ENCODE measurements at regions not wholly inside any gene's neighbourhood (a gene's known extent, or its start where the extent isn't known, plus 50 kb on each side); places are given as distances from the start of the nearest gene placed in this dataset.

DNA sequence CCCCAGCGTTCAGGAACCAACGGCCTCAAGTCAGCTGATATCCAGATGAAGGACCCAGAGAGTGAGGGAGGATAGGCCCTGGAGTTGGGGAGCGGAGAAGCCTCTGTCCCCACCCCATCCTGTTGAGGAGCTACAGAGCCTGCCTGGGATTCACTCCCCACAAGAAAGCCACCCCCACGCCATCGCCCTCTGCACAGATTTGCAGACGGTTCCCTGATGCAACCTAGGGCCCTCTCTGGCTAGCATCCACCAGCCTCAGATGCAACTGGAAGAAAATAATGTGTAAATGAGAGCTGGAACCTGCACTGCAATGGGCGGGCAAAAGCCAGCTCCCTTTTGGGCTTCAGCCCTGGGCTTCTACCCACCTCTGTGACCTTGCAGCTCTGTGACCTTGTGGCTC is 185.6 kb downstream of the BCOR start:
- H3K27me3 ChIP-seq = no peaks in the 10 kb centered on the region
- DNase-seq (ENCODE audit: low spot score in 2 of 2) = no peak
- H3K9me3 ChIP-seq = no peaks in the 10 kb centered on the region
- H3K4me3 ChIP-seq = no peak overlapping the region
- TF ChIP-seq EP300 (IDR thresholded peaks at IDR 0.05) (no peak), POLR2A (IDR thresholded peaks at IDR 0.05) (no peak)
- TF ChIP-seq, protein P1, sequence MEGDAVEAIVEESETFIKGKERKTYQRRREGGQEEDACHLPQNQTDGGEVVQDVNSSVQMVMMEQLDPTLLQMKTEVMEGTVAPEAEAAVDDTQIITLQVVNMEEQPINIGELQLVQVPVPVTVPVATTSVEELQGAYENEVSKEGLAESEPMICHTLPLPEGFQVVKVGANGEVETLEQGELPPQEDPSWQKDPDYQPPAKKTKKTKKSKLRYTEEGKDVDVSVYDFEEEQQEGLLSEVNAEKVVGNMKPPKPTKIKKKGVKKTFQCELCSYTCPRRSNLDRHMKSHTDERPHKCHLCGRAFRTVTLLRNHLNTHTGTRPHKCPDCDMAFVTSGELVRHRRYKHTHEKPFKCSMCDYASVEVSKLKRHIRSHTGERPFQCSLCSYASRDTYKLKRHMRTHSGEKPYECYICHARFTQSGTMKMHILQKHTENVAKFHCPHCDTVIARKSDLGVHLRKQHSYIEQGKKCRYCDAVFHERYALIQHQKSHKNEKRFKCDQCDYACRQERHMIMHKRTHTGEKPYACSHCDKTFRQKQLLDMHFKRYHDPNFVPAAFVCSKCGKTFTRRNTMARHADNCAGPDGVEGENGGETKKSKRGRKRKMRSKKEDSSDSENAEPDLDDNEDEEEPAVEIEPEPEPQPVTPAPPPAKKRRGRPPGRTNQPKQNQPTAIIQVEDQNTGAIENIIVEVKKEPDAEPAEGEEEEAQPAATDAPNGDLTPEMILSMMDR (IDR thresholded peaks at IDR 0.05) = no peak
- peaks cover 0 to 11% (median 0%) of the 10 kb centered on the region in 4 donors for H3K4me1 ChIP-seq
- WGBS, 2 donors = 83 to 90% methylated on average over 6 to 7 of the region's 7 CpGs
- no peaks in the 10 kb centered on the region for H3K36me3 ChIP-seq
- no peak overlapping the region for H3K27ac ChIP-seq

DNA sequence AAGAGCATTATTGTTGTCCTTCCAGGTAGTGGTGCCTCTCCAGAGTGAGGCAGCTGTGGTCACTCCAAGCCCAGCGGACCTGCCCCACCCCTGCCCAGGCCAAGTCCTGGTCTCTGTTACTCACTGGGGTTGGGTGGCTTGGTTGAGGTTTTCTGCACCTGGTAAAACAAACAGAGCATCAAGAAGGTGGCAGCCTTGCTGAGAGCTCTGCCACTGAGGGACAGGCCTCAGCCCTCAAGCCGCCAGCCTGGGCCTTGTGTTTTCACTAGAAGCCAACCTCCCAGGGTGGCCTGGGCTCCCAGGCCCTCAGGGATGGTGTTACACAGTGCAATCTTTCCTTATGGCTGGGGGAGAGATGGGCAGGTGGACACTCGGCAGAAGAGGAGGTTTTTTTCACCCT is 182.7 kb downstream of the BCOR start:
- no peak for TF ChIP-seq POLR2A (IDR thresholded peaks at IDR 0.05)
- TF ChIP-seq, protein P1 (IDR thresholded peaks at IDR 0.05) = no peak
- H3K4me3 ChIP-seq = no peak overlapping the region
- no peak overlapping the region for H3K27ac ChIP-seq
- H3K9me3 ChIP-seq = no peaks in the 10 kb centered on the region
- no peaks in the 10 kb centered on the region for H3K36me3 ChIP-seq
- DNase-seq (ENCODE audit: low spot score in 2 of 2) = no peak
- 44 to 76% methylated on average over 1 to 3 of the region's 3 CpGs for WGBS, 2 donors
- no peaks in the 10 kb centered on the region for H3K27me3 ChIP-seq
- H3K4me1 ChIP-seq = no peaks in the 10 kb centered on the region

DNA sequence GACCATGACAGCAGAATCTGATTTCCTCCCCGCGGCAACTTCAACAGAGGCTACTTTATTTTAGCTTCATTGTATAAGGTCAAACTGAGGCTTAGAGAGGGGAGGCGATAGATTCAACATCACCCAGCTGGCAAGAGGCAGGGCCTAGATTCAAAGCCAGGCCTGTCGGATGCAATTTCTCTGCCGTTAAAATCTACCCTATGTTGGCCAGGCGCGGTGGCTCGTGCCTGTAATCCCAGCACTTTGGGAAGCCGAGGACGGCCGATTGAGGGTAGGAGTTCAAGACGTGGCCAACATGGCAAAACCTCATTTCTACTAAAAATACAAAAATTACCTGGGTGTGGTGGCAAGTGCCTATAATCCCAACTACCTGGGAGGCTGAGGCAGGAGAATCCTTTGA is 182.2 kb downstream of the BCOR start:
- DNase-seq (ENCODE audit: low spot score in 2 of 2) = no peak
- H3K27ac ChIP-seq = no peak overlapping the region
- TF ChIP-seq, protein P1 (IDR thresholded peaks at IDR 0.05) = no peak
- no peak for TF ChIP-seq EP300 (IDR thresholded peaks at IDR 0.05)
- TF ChIP-seq POLR2A (IDR thresholded peaks at IDR 0.05) = no peak
- H3K4me3 ChIP-seq = no peak overlapping the region
- no peaks in the 10 kb centered on the region for H3K9me3 ChIP-seq
- 74 to 90% methylated on average over 8 to 12 of the region's 12 CpGs for WGBS, 2 donors
- no peaks in the 10 kb centered on the region for H3K36me3 ChIP-seq
- H3K4me1 ChIP-seq = no peaks in the 10 kb centered on the region
- H3K27me3 ChIP-seq = no peaks in the 10 kb centered on the region

DNA sequence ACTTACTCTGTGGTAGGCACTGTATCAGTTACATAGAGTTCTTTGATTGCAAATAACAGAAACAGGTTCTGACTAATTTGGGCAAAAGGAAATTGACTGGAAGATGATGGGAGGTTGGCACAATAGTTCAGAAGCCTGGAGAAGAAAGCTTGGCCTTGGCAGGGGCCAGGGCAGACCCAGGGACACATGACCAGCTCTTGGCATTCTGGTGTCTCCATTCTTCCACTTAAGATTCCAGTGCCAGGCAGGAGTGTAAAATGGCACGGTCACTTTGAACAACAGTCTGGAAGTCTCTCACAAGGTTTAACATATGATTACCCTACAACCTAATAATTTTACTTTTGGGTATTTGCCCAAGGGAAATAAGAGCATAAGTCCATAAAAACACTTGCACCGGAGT is 175.9 kb downstream of the BCOR start:
- no peaks in the 10 kb centered on the region for H3K36me3 ChIP-seq
- H3K4me3 ChIP-seq = no peak overlapping the region
- 90 to 92% methylated on average over 2 of the region's 2 CpGs for WGBS, 2 donors
- TF ChIP-seq EP300 (IDR thresholded peaks at IDR 0.05) = no peak
- TF ChIP-seq, protein P1 (IDR thresholded peaks at IDR 0.05) = no peak
- no peak for TF ChIP-seq POLR2A (IDR thresholded peaks at IDR 0.05)
- DNase-seq (ENCODE audit: low spot score in 2 of 2) = no peak
- no peaks in the 10 kb centered on the region for H3K4me1 ChIP-seq
- H3K9me3 ChIP-seq = no peaks in the 10 kb centered on the region
- H3K27ac ChIP-seq = no peak overlapping the region
- no peaks in the 10 kb centered on the region for H3K27me3 ChIP-seq

DNA sequence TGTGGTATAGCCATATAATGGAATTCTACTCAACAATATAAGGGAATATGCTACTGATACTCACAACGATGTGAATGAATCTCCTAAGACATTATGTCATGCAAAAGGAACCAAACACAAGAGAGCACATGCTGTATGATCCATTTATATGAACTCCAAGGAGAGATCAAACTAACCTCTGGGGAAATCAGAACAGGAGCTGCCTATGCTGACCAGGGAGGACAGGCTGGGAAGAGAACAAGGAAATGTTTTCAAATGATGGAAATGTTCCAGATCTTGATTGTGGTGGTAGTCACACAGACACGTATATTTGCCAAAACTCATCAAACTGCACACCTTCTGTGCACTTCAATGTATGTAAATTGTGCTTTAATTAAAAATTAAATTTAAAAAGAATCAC is 175.3 kb downstream of the BCOR start:
- Histone ChIP-seq H3K27ac (no peak overlapping the region), H3K4me3 (no peak overlapping the region), H3K9me3 (no peaks in the 10 kb centered on the region), H3K4me1 (no peaks in the 10 kb centered on the region), H3K36me3 (no peaks in the 10 kb centered on the region), H3K27me3 (no peaks in the 10 kb centered on the region)
- 47% methylated on average over 2 of the region's 2 CpGs for WGBS, 2 donors
- TF ChIP-seq, protein P1 (IDR thresholded peaks at IDR 0.05) = no peak
- TF ChIP-seq EP300 (IDR thresholded peaks at IDR 0.05) (no peak), POLR2A (IDR thresholded peaks at IDR 0.05) (no peak)
- no peak for DNase-seq (ENCODE audit: low spot score in 2 of 2)
